ENCODE measurements at regions not wholly inside any gene's neighbourhood (a gene's known extent, or its start where the extent isn't known, plus 50 kb on each side); places are given as distances from the start of the nearest gene placed in this dataset.
"Not testable (repeated sequence)": the region's sequence is repeated elsewhere in the genome, so short reads cannot be mapped to it uniquely, and the experiment has no call there.

DNA sequence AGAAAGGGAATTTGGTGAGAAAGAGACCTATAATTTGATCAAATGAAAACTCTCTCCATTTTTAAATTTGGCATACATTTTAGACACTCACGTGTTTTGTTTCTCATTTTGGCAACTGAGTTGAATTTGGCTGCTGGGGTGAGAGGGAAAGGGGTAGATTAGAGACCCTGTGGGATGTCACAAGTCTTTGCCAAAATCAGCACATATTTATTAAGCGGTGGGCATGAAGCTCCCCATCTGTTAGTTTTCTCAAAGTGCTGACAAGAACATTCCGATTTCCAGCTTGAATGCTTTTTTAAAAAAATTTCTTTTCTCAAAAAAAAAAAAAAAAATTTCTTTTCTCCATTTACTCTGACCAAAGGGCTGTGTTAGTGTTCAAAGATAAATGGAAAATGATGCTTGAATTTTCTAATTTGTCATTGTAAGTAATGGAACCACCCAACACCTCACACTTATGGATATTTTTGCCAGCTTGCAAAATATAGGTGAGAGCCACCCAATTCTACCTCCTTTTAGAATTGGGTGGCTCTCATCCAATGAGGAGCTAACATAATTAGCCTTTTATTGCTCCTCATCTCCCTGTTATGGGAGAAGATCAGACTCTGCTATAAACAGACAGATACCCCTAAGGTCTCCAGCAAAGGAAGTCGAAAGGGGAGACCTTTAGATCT, 222.9 kb upstream of the FN1 start:
- in situ Hi-C loops (cut with MboI; ENCODE audit: low pct_unique_long_range_greater_than_20kb, low sequenced_read_pairs): no loop called here
- no peak for DNase-seq

DNA sequence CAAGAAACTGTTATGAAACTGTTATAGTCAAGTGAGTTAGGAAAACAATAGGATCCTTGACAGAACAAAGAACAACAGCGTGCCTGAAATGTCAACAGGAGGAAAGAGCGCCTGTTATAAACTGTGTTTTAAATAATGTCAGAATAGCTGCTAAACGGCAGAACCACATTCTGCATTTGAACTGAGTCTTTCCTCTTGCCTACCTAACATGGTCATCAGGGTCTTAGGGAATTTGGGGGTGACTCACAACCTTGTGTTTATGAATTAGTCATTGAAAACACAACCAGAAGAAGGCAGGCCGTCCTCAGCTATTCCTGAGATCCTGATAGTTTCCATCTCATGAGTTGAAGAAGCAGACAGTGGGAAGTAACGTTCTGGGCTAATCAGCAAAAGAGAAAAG, 222.0 kb upstream of the FN1 start:
- in situ Hi-C loops (cut with MboI; ENCODE audit: low pct_unique_long_range_greater_than_20kb, low sequenced_read_pairs): no loop called here
- no peak for DNase-seq

DNA sequence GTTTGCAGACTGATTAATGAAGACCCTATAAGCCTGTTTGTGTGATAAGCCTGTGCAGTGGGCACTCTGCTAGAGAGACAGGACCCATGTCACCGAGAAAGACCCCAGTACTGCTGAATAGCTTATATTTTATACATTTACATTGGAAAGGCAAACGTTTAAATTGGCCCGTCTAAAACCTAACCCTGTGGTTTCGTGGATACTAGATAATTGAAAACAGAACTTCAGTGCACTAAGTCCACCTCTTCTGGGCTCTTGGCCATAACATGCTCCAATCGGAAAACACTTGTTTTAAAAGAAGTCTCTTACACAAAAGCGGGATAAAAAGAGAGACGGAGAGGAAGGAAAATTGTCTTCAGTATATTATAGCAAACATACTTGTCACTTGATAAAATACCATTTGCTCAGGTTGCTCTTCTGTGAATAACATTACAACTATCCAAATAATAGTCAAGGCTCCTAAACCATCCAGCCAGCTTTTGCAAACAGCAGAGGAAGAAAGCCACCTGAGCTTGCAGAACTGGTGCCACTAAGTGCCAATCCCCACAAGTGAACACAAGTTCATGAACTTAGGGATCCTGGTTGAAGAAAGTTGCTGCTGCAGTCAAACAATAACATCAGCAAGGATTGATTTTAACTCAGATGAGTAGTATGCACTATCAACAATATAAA, 218.4 kb upstream of the FN1 start:
- no peak for DNase-seq
- in situ Hi-C loops (cut with MboI; ENCODE audit: low pct_unique_long_range_greater_than_20kb, low sequenced_read_pairs): no loop called here

DNA sequence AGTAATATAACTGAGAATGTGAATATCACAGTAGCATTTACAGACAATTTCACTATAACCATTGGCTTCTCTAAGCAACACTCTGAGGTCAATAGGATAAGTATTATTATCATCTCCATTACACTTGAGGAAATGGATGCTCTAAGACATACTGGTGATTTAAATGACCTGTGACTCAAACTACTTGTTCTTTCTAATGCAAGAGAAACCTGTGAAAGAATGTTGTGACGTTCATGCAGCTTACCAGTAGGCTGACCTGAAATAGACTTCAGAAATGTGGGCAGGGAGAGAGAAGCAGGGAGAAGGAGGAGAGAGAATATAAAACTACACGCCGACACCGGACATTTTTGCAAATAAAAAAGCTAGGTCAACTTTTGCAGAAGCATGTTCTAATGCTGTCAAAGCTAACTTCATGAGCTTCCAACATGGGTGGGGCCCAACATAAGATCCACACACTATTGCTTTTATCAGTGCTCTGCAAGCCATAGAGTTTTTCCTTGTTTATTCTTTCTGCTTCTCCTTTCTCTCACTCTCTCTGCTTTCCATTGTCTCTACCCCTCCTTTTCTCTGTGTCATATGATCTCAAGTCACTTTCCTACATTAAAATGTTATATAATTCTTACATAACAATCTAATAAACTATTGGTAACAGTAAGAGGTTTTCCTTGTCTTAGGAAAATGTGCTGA, 217.6 kb upstream of the FN1 start:
- no peak for DNase-seq
- in situ Hi-C loops (cut with MboI; ENCODE audit: low pct_unique_long_range_greater_than_20kb, low sequenced_read_pairs): no loop called here

DNA sequence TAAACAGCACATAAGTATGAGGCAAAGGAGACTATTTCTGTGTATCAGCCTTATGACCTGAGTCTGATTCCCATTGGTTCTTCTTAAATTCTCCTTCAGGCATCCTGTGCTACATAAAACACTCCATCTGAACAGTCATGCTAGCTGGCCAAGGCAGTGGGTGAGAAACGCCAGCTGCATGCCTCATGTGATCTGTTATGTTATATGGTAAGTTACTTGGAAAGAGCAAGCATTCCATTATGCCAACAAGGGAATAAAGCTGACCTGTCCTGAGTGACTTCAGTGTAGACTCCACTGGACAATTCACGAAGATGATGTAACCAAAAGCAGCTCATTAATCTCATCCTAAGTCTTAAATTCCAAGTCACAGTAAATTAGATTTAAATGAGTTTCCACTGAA, 216.5 kb upstream of the FN1 start:
- DNase-seq: no peak
- in situ Hi-C loops (cut with MboI; ENCODE audit: low pct_unique_long_range_greater_than_20kb, low sequenced_read_pairs): no loop called here

DNA sequence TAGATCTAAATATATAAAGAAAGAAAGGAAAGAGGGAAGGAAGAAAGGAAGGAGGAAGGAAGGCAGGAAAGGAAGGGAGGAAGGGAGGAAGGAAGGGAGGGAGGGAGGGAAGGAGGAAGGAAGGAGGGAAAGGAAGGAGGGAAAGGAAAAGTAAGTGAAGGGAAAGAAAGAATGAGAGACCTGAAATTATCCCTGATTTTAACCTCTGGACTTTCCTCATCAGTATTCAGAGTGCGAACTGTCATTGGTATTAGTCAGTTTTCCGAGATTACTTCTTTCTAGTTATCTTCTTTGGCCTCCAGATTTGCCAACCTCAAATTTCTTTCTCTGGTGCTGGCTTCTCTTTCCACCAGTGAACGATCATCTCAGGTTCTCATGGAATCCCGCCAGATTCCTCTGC, 215.5 kb upstream of the FN1 start:
- no peak for DNase-seq
- in situ Hi-C loops (cut with MboI; ENCODE audit: low pct_unique_long_range_greater_than_20kb, low sequenced_read_pairs): no loop called here

DNA sequence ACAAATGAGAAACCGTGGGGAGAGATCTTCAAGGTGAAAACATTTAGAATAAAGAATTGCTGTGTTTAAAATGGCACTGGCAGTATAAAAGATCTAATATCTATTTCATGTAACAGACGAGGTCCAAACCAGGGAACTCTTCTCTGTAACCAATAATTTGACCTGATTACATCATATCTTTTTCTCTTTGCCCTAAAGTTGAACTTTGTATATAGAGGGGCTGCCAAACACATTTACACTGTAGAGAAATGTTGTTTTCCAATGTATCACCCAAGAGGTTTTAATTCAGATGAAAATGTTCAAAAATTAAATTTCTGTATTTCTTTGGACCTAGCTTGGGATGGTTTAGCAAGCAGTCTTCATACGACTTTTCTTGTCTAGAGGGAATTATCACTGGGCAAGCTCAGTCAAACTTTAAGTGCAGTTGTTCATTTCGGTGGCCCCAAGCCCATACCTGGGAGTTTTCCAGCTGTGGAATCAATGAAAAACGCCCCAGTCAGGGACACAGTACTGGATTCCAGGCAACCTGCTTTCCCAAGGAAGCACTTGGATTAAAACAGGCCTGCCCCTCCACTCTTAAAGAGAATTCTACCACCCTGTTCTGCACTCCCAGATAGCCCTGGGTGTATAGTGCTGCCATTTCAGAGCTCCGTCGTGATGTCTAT, 208.5 kb upstream of the FN1 start:
- DNase-seq: no peak
- in situ Hi-C loops (cut with MboI; ENCODE audit: low pct_unique_long_range_greater_than_20kb, low sequenced_read_pairs): no loop called here

DNA sequence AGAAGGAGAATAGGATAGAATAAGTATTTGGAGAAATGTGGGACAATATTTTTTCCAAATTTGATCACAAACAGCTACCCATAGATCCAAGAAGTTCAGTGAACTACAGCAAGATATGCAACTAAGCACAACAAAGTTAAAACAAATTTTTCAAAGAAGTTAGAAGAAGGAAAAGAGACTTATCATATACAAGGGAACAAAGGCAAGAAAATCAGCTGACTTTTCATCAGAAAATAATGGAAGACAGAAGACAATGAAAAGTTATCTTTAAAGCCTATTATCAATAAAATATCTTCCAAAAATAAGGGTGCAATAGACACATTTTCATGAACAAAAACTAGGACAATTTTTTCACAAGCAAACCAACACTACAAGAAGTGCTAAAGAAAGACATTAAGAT, 202.8 kb upstream of the FN1 start:
- in situ Hi-C loops (cut with MboI; ENCODE audit: low pct_unique_long_range_greater_than_20kb, low sequenced_read_pairs): no loop called here
- no peak for DNase-seq

DNA sequence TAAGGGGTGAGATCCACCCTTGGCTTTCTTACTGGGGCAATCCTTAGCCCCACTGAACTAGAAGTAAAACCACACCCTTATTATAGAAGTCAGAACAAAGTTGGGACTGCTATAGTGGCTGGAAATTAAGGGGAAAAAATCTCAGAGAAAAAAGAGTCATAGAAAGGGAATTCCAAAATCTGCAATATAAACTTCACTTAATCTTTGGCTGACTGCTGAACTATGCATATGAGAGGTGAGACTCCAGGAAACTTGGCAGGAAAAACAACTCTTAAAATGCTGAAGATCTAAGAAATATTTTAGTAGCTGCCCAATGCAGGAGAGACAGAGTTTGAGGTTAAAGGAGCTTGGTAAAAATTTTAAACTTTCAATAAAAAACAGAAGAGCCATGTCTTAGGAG, 201.8 kb upstream of the FN1 start:
- no peak for DNase-seq
- in situ Hi-C loops (cut with MboI; ENCODE audit: low pct_unique_long_range_greater_than_20kb, low sequenced_read_pairs): no loop called here

DNA sequence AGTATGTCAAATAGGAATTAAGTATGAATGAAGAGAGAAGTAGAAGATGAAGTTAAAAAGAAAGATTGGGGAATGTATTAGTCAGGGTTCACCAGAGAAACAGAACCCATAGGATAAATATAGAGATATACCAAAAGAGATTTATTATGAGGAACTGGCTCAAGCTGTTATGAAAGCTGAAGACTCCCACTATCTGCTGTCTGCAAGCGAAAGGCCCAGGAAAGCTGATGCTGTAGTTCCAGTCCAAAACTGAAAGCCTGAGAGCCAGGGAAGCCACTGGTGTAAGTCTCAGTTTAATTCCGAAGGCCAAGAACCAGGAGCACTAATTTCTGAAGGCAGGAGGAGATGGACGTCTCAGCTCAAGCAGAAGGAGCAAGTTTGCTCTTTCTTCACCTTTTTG, 200.9 kb upstream of the FN1 start:
- in situ Hi-C loops (cut with MboI; ENCODE audit: low pct_unique_long_range_greater_than_20kb, low sequenced_read_pairs): no loop called here
- no peak for DNase-seq

DNA sequence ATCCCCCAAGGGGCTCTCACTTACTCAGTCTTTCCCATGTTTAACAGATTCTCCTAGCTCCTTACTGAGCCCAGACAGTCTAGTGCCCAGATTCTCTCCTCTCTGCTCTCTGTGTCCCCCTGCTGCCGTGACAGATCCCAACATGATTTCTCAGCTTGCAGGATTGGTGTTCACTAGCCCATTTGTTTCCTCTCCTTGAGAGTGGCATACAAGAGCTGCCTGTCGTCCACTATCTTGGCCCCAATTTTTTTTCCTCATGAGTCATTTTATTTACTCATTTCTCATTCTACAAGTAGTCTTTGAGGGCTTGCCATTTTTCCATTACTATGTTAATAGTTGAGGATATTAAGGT, 199.9 kb upstream of the FN1 start:
- no peak for DNase-seq
- in situ Hi-C loops (cut with MboI; ENCODE audit: low pct_unique_long_range_greater_than_20kb, low sequenced_read_pairs): no loop called here

DNA sequence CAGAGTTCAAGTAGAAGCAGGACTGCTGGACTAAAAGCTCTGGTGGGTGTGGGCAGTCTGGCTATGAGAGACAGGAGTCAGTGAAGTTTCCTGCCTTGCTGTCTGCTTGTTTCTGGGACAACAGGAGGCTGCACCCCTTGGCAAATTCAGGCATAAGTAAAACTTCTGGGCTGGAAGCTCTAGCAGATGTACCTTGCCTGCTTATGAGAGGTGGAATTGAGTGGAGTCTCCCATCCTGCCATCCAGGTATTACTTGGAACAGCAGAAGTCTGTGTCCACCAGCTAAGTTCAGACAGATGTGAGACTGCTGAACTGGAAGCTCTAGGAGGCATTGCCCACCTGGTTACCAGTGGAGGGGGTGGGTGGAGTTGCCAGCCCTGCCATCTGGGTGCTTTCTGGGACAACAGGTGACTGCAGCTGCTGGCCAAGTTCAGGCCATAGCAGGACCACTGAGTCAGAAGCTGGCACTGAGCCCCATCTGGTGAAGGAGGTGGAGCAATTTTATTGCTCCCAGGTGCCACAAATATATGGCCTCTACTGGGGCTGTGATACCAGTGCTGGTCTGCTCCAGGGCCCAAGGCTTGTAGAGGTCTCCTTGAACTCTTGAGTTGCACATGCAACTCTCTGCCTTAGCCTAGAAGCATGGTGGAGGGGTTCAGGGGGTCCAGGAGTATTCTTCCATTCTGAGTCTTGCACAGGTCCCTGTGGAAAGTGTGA, 199.4 kb upstream of the FN1 start:
- DNase-seq: no peak
- in situ Hi-C loops (cut with MboI; ENCODE audit: low pct_unique_long_range_greater_than_20kb, low sequenced_read_pairs): no loop called here

DNA sequence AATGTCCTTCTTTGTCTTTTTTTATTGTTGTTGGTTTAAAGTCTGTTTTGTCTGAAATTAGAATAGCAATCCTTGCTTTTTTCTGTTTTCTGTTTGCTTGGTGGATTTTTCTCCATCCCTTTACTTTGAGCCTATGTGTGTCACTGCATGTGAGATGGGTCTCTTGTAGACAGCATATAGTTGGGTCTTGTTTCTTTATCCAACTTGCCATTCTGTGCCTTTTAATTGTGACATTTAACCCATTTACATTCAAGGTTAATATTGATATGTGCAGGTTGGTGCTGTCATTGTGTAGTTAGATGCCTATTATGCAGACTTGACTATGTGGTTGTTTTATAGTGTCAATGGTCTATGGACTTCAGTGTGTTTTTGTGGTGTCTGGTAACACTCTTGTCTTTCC, 197.5 kb upstream of the FN1 start:
- in situ Hi-C loops (cut with MboI; ENCODE audit: low pct_unique_long_range_greater_than_20kb, low sequenced_read_pairs): no loop called here
- no peak for DNase-seq

DNA sequence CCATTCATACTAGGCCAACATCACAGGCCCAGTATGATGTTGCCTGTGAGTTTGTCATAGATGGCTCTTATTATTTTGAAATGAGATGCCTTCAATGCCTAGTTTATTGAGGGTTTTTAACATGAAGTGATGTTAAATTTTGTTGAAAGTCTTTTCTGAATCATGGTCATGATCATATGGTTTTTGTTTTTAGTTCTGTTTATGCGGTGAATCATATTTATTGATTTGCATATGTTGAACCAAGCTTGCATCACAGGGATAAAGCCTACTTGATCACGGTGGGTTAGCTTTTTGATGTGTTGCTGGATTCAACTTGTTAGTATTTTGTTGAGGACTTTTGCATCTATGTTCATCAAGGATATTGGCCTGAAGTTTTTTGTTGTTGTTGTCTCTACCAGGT, 195.8 kb upstream of the FN1 start:
- in situ Hi-C loops (cut with MboI; ENCODE audit: low pct_unique_long_range_greater_than_20kb, low sequenced_read_pairs): no loop called here
- DNase-seq: no peak

DNA sequence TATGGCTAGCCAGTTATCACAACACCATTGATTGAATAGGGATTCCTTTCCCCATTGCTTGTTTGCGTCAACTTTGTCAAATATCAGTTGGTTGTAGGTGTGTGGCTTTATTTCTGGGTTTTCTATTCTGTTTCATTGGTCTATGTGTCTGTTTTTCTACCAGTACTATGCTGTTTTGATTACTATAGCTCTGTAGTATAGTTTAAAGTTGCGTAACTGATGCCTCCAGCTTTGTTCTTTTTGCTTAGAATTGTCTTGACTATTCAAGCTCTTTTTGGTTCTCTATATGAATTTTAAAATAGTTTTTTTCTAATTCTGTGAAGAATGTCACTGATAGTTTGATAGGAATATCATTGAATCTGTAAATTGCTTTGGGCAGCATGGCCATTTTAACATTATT, 194.9 kb upstream of the FN1 start:
- in situ Hi-C loops (cut with MboI; ENCODE audit: low pct_unique_long_range_greater_than_20kb, low sequenced_read_pairs): not testable (repeated sequence)

DNA sequence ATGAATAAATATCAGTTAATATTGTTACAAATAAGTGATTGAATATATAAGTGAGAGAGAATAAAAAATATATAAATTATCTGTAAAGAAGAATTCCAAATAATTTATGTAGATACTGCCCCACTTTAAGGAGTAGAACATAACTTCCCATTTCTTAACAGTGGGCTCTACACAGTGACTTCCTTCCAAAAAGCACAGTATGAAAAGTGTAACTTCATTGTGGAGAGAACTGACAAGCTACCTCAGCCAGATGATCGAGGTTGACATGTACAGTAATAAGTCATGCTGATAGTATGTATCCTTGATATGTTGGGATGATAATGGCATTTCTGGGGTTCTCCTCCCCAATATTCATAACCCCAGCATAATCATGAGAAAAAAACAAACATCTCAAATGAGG, 191.9 kb upstream of the FN1 start:
- DNase-seq: no peak
- in situ Hi-C loops (cut with MboI; ENCODE audit: low pct_unique_long_range_greater_than_20kb, low sequenced_read_pairs): no loop called here

More for the DNA sequence above, 194.9 kb upstream of the FN1 start:
- DNase-seq: not testable (repeated sequence)

DNA sequence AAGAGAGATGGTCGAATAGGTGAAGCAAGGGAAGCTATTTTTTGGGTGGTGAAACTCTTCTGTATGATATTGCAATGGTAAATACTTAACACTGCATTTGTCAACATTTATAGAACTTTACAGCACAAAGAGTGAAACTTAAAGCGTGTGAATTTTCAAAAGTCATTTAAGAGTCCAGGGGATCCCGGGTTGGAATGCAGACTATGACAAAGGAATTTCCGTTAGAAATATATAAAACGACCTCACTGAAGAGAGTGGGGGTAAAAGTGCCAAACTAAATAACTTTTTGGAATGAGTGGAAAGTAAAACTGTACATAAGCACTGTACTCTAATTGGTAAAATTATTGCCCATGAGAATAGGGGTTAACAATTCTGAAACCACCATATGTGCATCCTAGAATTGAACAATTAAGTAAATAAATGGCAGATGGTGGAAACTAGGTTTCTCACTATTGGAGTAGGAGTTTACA, 191.0 kb upstream of the FN1 start:
- no peak for DNase-seq
- in situ Hi-C loops (cut with MboI; ENCODE audit: low pct_unique_long_range_greater_than_20kb, low sequenced_read_pairs): no loop called here

DNA sequence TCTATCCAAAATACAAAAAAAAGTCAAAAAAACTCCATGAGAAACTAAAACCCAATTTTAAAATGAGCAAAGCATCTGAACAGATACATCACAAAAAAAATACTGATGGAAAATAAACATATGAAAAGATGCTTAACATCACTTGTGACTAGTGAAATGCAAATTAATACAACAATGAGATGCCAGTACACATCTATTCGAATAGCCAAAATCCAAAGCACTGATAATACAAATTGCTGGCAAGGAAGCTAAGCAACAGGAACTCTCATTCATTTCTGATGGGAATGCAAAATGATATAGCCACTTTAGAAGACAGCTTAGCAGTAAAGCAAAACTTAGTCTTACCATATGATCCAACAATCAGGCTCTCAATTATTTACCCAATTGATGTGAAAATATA, 190.2 kb upstream of the FN1 start:
- in situ Hi-C loops (cut with MboI; ENCODE audit: low pct_unique_long_range_greater_than_20kb, low sequenced_read_pairs): no loop called here

DNA sequence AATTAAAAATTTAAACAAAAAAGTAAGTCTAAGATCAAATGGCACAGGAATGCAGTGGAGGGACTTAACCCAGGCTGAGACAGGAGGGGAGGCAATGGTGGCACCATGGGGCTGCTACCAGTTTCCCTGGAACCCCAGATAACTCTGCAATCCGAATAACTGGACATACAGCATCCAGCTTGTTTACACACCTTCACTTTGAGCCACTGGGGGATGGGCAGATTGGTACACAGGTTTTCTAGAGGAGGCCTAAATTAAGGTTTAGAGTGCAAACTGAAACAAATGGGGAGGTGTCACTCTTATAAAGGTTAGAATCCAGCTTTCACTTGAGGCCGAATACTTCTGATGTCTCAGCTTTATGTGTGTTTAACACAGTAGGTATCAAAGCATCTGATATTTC, 189.3 kb upstream of the FN1 start:
- no peak for DNase-seq
- in situ Hi-C loops (cut with MboI; ENCODE audit: low pct_unique_long_range_greater_than_20kb, low sequenced_read_pairs): no loop called here

More for the DNA sequence above, 190.2 kb upstream of the FN1 start:
- DNase-seq: no peak

DNA sequence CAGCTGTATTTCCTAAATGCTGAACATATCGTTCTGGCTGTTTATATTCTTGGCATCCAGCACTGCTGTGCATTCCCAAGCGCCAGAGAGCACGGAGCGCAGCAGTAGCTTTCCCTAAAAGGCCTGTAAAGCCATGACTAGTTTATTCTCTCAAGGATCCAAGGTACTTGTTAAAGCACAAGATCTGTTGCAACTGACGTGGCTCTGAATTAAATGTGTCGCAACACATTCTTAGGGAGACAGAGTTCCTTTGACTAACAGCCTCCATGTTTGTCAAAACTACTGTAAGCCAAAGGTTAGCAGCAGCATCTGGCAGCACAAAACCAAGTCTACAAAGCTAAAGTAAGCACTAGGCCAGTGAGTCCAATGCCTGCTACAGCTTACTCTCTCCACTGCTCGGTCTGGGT, 188.6 kb upstream of the FN1 start:
- no peak for DNase-seq

More for the DNA sequence above, 188.6 kb upstream of the FN1 start:
- in situ Hi-C loops (cut with MboI; ENCODE audit: low pct_unique_long_range_greater_than_20kb, low sequenced_read_pairs): no loop called here
